ENCODE measurements at regions not wholly inside any gene's neighbourhood (a gene's known extent, or its start where the extent isn't known, plus 50 kb on each side); places are given as distances from the start of the nearest gene placed in this dataset.

DNA sequence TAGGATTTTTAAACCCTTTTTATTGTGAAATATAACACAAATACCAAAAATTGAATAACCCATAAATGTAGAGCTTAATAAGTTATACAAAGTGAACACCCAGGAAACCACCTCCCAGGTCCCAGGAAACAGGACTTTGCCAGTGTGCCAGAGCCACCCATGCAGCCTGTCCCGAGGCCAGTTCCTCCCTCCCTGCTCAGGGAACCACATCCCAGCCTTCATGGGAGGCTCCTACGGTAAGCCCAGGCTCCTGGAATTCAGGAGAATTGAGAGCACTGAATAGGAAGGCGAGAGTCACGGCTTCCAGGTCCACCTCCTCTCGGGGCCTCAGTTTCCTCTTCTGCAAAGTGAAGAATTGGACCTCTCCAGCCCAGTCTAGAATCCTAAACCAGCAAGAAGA lies 178.2 kb downstream of the TMEM132E start:
- DNase-seq (ENCODE audit: low read depth): no peak
- TF ChIP-seq, protein P1, sequence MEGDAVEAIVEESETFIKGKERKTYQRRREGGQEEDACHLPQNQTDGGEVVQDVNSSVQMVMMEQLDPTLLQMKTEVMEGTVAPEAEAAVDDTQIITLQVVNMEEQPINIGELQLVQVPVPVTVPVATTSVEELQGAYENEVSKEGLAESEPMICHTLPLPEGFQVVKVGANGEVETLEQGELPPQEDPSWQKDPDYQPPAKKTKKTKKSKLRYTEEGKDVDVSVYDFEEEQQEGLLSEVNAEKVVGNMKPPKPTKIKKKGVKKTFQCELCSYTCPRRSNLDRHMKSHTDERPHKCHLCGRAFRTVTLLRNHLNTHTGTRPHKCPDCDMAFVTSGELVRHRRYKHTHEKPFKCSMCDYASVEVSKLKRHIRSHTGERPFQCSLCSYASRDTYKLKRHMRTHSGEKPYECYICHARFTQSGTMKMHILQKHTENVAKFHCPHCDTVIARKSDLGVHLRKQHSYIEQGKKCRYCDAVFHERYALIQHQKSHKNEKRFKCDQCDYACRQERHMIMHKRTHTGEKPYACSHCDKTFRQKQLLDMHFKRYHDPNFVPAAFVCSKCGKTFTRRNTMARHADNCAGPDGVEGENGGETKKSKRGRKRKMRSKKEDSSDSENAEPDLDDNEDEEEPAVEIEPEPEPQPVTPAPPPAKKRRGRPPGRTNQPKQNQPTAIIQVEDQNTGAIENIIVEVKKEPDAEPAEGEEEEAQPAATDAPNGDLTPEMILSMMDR (conservative IDR thresholded peaks at IDR 0.05; ENCODE audit: control insufficient read depth, insufficient read depth, low read depth, low read length): no peak
- H3K4me3 ChIP-seq (ENCODE audit: control insufficient read depth, low read depth, low read length): no peak overlapping the region

DNA sequence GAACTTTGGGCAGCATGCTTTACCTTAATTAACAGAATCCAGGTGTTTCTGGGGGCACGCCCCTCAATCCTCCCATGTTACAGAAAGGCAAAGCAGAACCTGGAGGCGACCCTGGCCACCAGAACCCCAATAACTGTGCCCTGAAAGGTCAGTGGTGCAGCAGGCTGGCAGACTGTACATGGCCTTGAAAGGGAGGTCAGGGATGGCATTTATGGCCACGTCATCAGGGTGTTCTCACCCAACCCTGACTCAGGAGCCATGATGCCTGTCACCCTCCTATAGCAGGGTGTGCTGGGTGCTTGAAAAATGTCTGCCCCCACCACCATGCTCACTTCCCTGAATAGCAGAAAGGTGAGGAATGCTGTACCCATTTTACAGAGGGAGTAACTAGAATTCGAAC lies 177.7 kb downstream of the TMEM132E start:
- TF ChIP-seq, protein P1 (conservative IDR thresholded peaks at IDR 0.05; ENCODE audit: control insufficient read depth, insufficient read depth, low read depth, low read length): no peak
- no peak overlapping the region for H3K4me3 ChIP-seq (ENCODE audit: control insufficient read depth, low read depth, low read length)
- no peak for DNase-seq (ENCODE audit: low read depth)

DNA sequence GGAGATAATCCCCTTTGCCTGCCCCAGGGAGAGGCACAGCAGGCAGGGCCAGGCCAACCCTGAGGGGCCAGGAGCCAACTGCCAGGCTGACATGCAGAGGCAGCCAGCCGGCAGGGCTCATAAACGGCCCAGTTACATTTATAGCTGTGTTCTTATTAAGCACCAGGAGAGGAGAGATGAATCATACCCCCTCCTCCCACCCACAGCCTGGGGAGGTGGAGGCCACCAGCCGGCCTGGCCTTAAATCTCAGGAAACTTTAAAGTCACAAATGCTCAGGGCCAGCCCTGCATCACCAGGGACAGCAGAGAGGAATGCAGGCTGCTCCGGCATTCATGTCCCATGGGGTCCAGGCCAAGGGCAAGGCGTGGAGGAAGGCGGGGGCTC lies 177.2 kb downstream of the TMEM132E start:
- no peak for DNase-seq (ENCODE audit: low read depth)
- TF ChIP-seq, protein P1 (conservative IDR thresholded peaks at IDR 0.05; ENCODE audit: control insufficient read depth, insufficient read depth, low read depth, low read length): no peak
- no peak overlapping the region for H3K4me3 ChIP-seq (ENCODE audit: control insufficient read depth, low read depth, low read length)

DNA sequence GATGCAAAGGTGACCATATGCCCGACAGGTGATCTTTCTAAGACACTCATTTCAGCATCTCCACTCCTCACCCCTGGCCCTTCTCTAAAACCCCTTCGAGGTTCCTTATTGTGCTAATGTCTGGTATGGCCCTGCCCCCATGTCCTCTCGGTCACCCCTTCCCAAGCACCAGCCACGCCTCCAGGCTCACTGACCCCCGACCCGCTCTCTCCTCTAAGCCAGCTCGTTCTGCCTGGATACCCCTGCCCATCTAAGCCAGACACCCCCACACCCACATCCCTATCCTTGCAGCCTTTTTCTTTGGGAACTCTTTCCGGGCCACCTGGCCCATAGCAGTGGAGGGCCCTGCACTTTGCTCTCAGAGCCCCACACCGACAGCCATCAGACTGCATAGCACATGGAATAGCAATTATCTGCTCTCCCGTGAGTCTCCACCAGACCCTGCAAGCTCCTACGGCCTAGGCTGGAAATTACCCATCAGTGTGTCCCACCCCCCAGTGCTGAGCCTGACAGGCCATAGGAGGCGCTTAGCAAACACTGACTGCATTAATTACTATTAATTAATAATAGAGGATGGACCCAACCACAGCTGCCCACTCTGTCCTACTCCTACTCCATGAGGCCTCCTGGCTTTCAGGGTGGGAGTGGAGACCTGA lies 176.7 kb downstream of the TMEM132E start:
- no peak for DNase-seq (ENCODE audit: low read depth)
- H3K4me3 ChIP-seq (ENCODE audit: control insufficient read depth, low read depth, low read length): no peak overlapping the region
- TF ChIP-seq, protein P1 (conservative IDR thresholded peaks at IDR 0.05; ENCODE audit: control insufficient read depth, insufficient read depth, low read depth, low read length): no peak

DNA sequence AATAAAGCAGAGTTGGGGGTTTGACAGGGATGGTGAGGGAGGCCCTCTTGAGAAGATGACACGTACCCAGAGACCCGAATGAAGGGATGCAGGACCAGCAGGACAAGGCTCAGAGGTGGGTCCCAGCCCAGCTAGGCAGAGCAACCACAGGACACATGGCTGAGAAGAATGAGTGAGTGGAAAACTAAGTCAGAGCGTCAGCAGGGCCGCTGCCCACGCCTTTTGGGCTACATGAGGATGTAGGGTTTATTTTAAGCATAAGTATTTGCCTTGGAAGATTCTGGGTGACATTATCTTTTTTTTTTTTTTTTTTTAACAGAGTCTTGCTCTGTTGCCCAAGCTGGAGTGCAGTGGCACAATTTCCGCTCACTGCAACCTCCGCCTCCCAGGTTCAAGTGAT lies 176.0 kb downstream of the TMEM132E start:
- no peak for DNase-seq (ENCODE audit: low read depth)
- no peak overlapping the region for H3K4me3 ChIP-seq (ENCODE audit: control insufficient read depth, low read depth, low read length)
- TF ChIP-seq, protein P1 (conservative IDR thresholded peaks at IDR 0.05; ENCODE audit: control insufficient read depth, insufficient read depth, low read depth, low read length): no peak

DNA sequence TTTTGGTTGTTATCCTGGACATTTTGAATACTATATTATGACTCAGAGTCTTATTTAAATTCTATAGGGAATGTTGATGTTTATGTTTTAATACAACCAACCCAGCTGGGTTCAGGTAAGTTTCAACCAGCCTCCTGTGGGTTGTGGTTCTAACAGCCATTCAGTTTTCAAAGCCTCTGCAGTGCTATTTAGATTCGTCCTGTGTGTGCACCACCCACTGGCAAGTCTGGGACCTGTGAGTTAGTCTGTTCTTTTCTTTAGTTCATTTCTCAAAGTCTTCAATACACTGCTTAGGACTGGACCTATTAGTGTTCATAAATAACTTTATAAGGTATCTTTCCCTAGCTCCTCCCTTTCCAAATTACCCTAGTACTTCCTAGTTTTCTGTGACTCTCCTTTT lies 170.6 kb downstream of the TMEM132E start:
- DNase-seq (ENCODE audit: low read depth): no peak

More for the DNA sequence above, 170.6 kb downstream of the TMEM132E start:
- H3K4me3 ChIP-seq (ENCODE audit: control insufficient read depth, low read depth, low read length): no peak overlapping the region
- TF ChIP-seq, protein P1 (conservative IDR thresholded peaks at IDR 0.05; ENCODE audit: control insufficient read depth, insufficient read depth, low read depth, low read length): no peak

Data from fibroblast of mammary gland (primary cell).